Thyroid gland (tissue), 4 donors: ENCODE measurements at regions not wholly inside any gene's neighbourhood (a gene's known extent, or its start where the extent isn't known, plus 50 kb on each side); places are given as distances from the start of the nearest gene placed in this dataset.

Experiments
- CTCF ChIP-seq, 6 experiments: fragments of 200-600 bp in 3 of 6; fragments of 450-650 bp in 3 of 6; sonication (generic) in 3 of 6; IDR thresholded peaks; one replicate each; pipeline ENCODE4 v1.5.1; 2016 to 2019; ENCODE audit warnings: antibody characterized with exemption in 6 of 6, mild to moderate bottlenecking in 2 of 6, inconsistent platforms in 1 of 6, moderate library complexity in 1 of 6
- POLR2A ChIP-seq, 2 donors: fragments of 450-650 bp; IDR thresholded peaks; one replicate each; pipeline ENCODE4 v1.6.1; 2017; ENCODE audit warnings: antibody characterized with exemption in 2 of 2, mild to moderate bottlenecking in 2 of 2, moderate library complexity in 1 of 2

GRCh38 chr4:56272927-56273326, 114.4 kb downstream of the AASDH start:
- no peak for TF ChIP-seq POLR2A (IDR thresholded peaks at IDR 0.05)
- TF ChIP-seq CTCF (IDR thresholded peaks at IDR 0.05), result no peak
